GM12875 (cell line): ENCODE measurements at regions not wholly inside any gene's neighbourhood (a gene's known extent, or its start where the extent isn't known, plus 50 kb on each side); places are given as distances from the start of the nearest gene placed in this dataset.

Experiments
- H3K4me3 ChIP-seq: one replicate; pipeline ENCODE4 v1.5.1; 2011; ENCODE audit warnings: low read depth, low read length, control low read depth
- CTCF ChIP-seq: IDR thresholded peaks from 2 replicates; pipeline ENCODE4 v1.5.1; 2011; ENCODE audit warnings: low read depth, mild to moderate bottlenecking, control low read depth, inconsistent platforms, low read length, moderate library complexity, borderline replicate concordance; ENCODE audit not compliant: insufficient read depth

- no peak for TF ChIP-seq CTCF
- H3K4me3 ChIP-seq: no peak overlapping the region
These were observed 81.0 kb upstream of the SLC25A13 start for GRCh38 chr7:96402913-96403312.

- no peak overlapping the region for H3K4me3 ChIP-seq
- TF ChIP-seq CTCF: no peak
These were observed 79.3 kb upstream of the SLC25A13 start for GRCh38 chr7:96401200-96401599.

GRCh38 chr7:96400518-96400917 is 78.6 kb upstream of the SLC25A13 start:
- H3K4me3 ChIP-seq: no peak overlapping the region
- TF ChIP-seq CTCF: no peak

- TF ChIP-seq CTCF: no peak
- no peak overlapping the region for H3K4me3 ChIP-seq
These were observed 78.1 kb upstream of the SLC25A13 start for GRCh38 chr7:96400001-96400400.

- no peak overlapping the region for H3K4me3 ChIP-seq
- no peak for TF ChIP-seq CTCF
These were observed 76.2 kb upstream of the SLC25A13 start for GRCh38 chr7:96397936-96398598.

- no peak for TF ChIP-seq CTCF
- no peak overlapping the region for H3K4me3 ChIP-seq
These were observed 66.9 kb upstream of the SLC25A13 start for GRCh38 chr7:96388620-96389383.

GRCh38 chr7:96388166-96388565 is 66.3 kb upstream of the SLC25A13 start:
- no peak overlapping the region for H3K4me3 ChIP-seq
- no peak for TF ChIP-seq CTCF
